B cell (primary cell): ENCODE measurements at regions not wholly inside any gene's neighbourhood (a gene's known extent, or its start where the extent isn't known, plus 50 kb on each side); places are given as distances from the start of the nearest gene placed in this dataset.

Experiments
- ATAC-seq: fragments of 200-7000 bp; cut with Tn5 transposase; one replicate; pipeline ENCODE4 v1.10.0; 2021; ENCODE audit warnings: low read depth, mild to moderate bottlenecking, moderate number of reproducible peaks, moderate library complexity
- CTCF ChIA-PET: fragments of 350-600 bp; sonication (Branson Sonifier 250); formaldehyde crosslinking; loops from one replicate; lab custom pipeline; 2021; ENCODE audit warnings: antibody characterized with exemption, inconsistent platforms; lab: Charles Lee
- POLR2A ChIA-PET: fragments of 350-600 bp; sonication (Branson Sonifier 250); formaldehyde crosslinking; loops from one replicate; lab custom pipeline; 2021; ENCODE audit warnings: antibody characterized with exemption; lab: Charles Lee
- DNase-seq: peaks from one replicate; pipeline ENCODE4 v3.0.0; 2013
- H2AFZ ChIP-seq: 2 replicates; pipeline ENCODE4 v1.6.1; 2012; ENCODE audit warnings: mild to moderate bottlenecking, low read depth, low read length; ENCODE audit not compliant: insufficient read depth, poor library complexity, severe bottlenecking
- H3K27ac ChIP-seq, 2 donors: 1 replicate in 1 of 2; 2 replicates in 1 of 2; pipeline ENCODE4 v1.5.1; 2012 to 2013; ENCODE audit warnings: low read length in 2 of 2, mild to moderate bottlenecking in 2 of 2, moderate library complexity in 1 of 2
- H3K27me3 ChIP-seq, 4 experiments: fragments of 200-600 bp in 1 of 4; sonication (generic) in 1 of 4; replicated peaks in 1 of 4; 1 replicate in 2 of 4; 2 replicates in 2 of 4; pipeline versions ENCODE4 v1.6.1 to v1.7.0; 2013 to 2016; ENCODE audit warnings: low read length in 3 of 4, mild to moderate bottlenecking in 2 of 4, mixed read lengths in 1 of 4, moderate library complexity in 1 of 4; ENCODE audit not compliant: insufficient read depth in 4 of 4, control insufficient read depth in 3 of 4; ENCODE audit errors: control extremely low read depth in 1 of 4
- H3K36me3 ChIP-seq, 2 experiments: replicated peaks in 1 of 2; 1 replicate in 1 of 2; 2 replicates in 1 of 2; pipeline versions ENCODE4 v1.6.1 to v1.7.1; 2013; ENCODE audit warnings: low read length in 1 of 2; ENCODE audit not compliant: insufficient read depth in 2 of 2, control insufficient read depth in 1 of 2; ENCODE audit errors: control extremely low read depth in 1 of 2, extremely low read depth in 1 of 2
- H3K4me1 ChIP-seq, 2 donors: fragments of 200-600 bp in 1 of 2; sonication (generic) in 1 of 2; 1 replicate in 1 of 2; 2 replicates in 1 of 2; pipeline versions ENCODE4 v1.5.1 to v1.6.1; 2013 to 2017; ENCODE audit warnings: low read length in 2 of 2; ENCODE audit not compliant: control insufficient read depth in 2 of 2, insufficient read depth in 2 of 2
- H3K4me2 ChIP-seq: replicated peaks from 2 replicates; pipeline ENCODE3; 2012; ENCODE audit warnings: mild to moderate bottlenecking, low read depth, low read length; ENCODE audit not compliant: poor library complexity, severe bottlenecking
- H3K4me3 ChIP-seq, 5 experiments: fragments of 200-600 bp in 1 of 5; sonication (generic) in 1 of 5; 1 replicate in 3 of 5; 2 replicates in 2 of 5; pipeline versions ENCODE4 v1.5.1 to v1.7.0; 2011 to 2016; ENCODE audit warnings: low read length in 4 of 5, mild to moderate bottlenecking in 4 of 5, low read depth in 2 of 5, control low read depth in 1 of 5, moderate library complexity in 1 of 5; ENCODE audit not compliant: insufficient read depth in 1 of 5; ENCODE audit errors: control extremely low read depth in 1 of 5, extremely low read depth in 1 of 5
- H3K79me2 ChIP-seq: fragments of 200-600 bp; sonication (generic); one replicate; pipeline ENCODE4 v1.6.0; 2016; ENCODE audit warnings: low read length; ENCODE audit not compliant: control insufficient read depth, insufficient read depth
- H3K9ac ChIP-seq: fragments of 200-600 bp; sonication (generic); 2 replicates; pipeline ENCODE4 v1.6.1; 2017; ENCODE audit warnings: mild to moderate bottlenecking, low read length, moderate library complexity
- H3K9me3 ChIP-seq, 3 donors: one replicate each; pipeline versions ENCODE4 v1.6.1 to v1.7.1; 2013; ENCODE audit warnings: low read length in 2 of 3; ENCODE audit not compliant: control insufficient read depth in 2 of 3, insufficient read depth in 1 of 3; ENCODE audit errors: control extremely low read depth in 1 of 3
- H4K20me1 ChIP-seq: 2 replicates; pipeline ENCODE4 v1.6.0; 2012; ENCODE audit warnings: mild to moderate bottlenecking, low read length; ENCODE audit not compliant: insufficient read depth, control insufficient read depth, poor library complexity, severe bottlenecking
- H3K27ac Mint-ChIP-seq: one replicate; pipeline ENCODE4 v1.8.0; 2021; ENCODE audit warnings: mixed read lengths
- H3K27me3 Mint-ChIP-seq: one replicate; pipeline ENCODE4 v1.8.0; 2021; ENCODE audit warnings: mixed read lengths
- H3K4me1 Mint-ChIP-seq: one replicate; pipeline ENCODE4 v1.8.0; 2021; ENCODE audit warnings: mixed read lengths
- H3K4me3 Mint-ChIP-seq: one replicate; pipeline ENCODE4 v1.8.0; 2021; ENCODE audit warnings: mixed read lengths
- H3K9me3 Mint-ChIP-seq: one replicate; pipeline ENCODE4 v1.8.0; 2022; ENCODE audit warnings: mixed read lengths; ENCODE audit not compliant: insufficient read depth
- CTCF ChIP-seq: fragments of 200-600 bp; IDR thresholded peaks from one replicate; pipeline ENCODE4 v1.8.0; 2022; ENCODE audit warnings: antibody characterized with exemption, mild to moderate bottlenecking
- EZH2 ChIP-seq: IDR thresholded peaks from 2 replicates; pipeline ENCODE4 v1.6.1; 2012; ENCODE audit warnings: borderline replicate concordance, low read depth, mild to moderate bottlenecking, moderate library complexity, low read length; ENCODE audit not compliant: insufficient read depth, poor library complexity, severe bottlenecking
- WGBS: methylation state at CpG from one replicate; pipeline ENCODE4 v1.1.5; 2013; ENCODE audit warnings: missing lambda C conversion rate; ENCODE audit not compliant: insufficient coverage; 5-methylcytosine and 5-hydroxymethylcytosine counted together
- intact Hi-C: fragments of 100-400 bp; cut with micrococcal nuclease; formaldehyde crosslinking; loops from one replicate; pipeline ENCODE4 v1.10.0; 2022

- WGBS: 90% methylated on average over 2 of the region's 2 CpGs
- Histone ChIP-seq H2AFZ (no peak overlapping the region), H3K79me2 (no peaks in the 10 kb centered on the region), H3K4me2 (no peak overlapping the region), H3K9me3 (no peaks in the 10 kb centered on the region), H3K4me3 (no peak overlapping the region), H3K36me3 (no peaks in the 10 kb centered on the region), H3K27me3 (no peaks in the 10 kb centered on the region), H3K4me1 (no peaks in the 10 kb centered on the region), H3K9ac (no peak overlapping the region), H3K27ac (no peak overlapping the region), H4K20me1 (no peaks in the 10 kb centered on the region)
- DNase-seq: no peak
- POLR2A ChIA-PET: no interaction called here
- no peaks in the 10 kb centered on the region for H3K4me1 Mint-ChIP-seq
- no peaks in the 10 kb centered on the region for H3K9me3 Mint-ChIP-seq
- H3K4me3 Mint-ChIP-seq: no peak overlapping the region
- CTCF ChIA-PET: no interaction called here
- H3K27me3 Mint-ChIP-seq: no peaks in the 10 kb centered on the region
- H3K27ac Mint-ChIP-seq: no peak overlapping the region
- ATAC-seq: no peak
- intact Hi-C loops: no loop called here
- no peak for TF ChIP-seq CTCF
- TF ChIP-seq EZH2: no peak
These were observed 95.0 kb downstream of the DDX1 start for GRCh38 chr2:15686643-15687042.

- TF ChIP-seq CTCF (no peak), EZH2 (no peak)
- no peak overlapping the region for H3K27ac Mint-ChIP-seq
These were observed 95.6 kb downstream of the DDX1 start for GRCh38 chr2:15687243-15687642.

More at GRCh38 chr2:15687243-15687642, 95.6 kb downstream of the DDX1 start:
- intact Hi-C loops: no loop called here
- no peak overlapping the region for H3K9ac ChIP-seq
- Mint-ChIP-seq H3K27me3 (no peaks in the 10 kb centered on the region), H3K9me3 (no peaks in the 10 kb centered on the region), H3K4me3 (no peak overlapping the region), H3K4me1 (no peaks in the 10 kb centered on the region)
- H2AFZ ChIP-seq: no peak overlapping the region
- H3K4me1 ChIP-seq: no peaks in the 10 kb centered on the region
- no peaks in the 10 kb centered on the region for H3K27me3 ChIP-seq
- no peak overlapping the region for H3K4me3 ChIP-seq
- 75% methylated on average over 1 of the region's 1 CpG for whole genome bisulfite sequencing
- CTCF ChIA-PET: no interaction called here
- H3K4me2 ChIP-seq: no peak overlapping the region
- no peaks in the 10 kb centered on the region for H3K36me3 ChIP-seq
- no peaks in the 10 kb centered on the region for H3K79me2 ChIP-seq
- POLR2A ChIA-PET: no interaction called here
- no peaks in the 10 kb centered on the region for H3K9me3 ChIP-seq
- no peak overlapping the region for H3K27ac ChIP-seq
- DNase-seq: no peak
- no peaks in the 10 kb centered on the region for H4K20me1 ChIP-seq
- no peak for ATAC-seq
